ENCODE measurements at regions not wholly inside any gene's neighbourhood (a gene's known extent, or its start where the extent isn't known, plus 50 kb on each side); places are given as distances from the start of the nearest gene placed in this dataset.

- FAIRE-seq = no peak
- no peaks in the 10 kb centered on the region for H3K36me3 ChIP-seq (ENCODE audit: insufficient read depth, low read length)
- no peak overlapping the region for H3K4me2 ChIP-seq (ENCODE audit: low read length)
- peaks cover 21% of the 10 kb centered on the region for H3K4me1 Mint-ChIP-seq (ENCODE audit: low read depth, unreplicated experiment)
- TF ChIP-seq, protein P1, sequence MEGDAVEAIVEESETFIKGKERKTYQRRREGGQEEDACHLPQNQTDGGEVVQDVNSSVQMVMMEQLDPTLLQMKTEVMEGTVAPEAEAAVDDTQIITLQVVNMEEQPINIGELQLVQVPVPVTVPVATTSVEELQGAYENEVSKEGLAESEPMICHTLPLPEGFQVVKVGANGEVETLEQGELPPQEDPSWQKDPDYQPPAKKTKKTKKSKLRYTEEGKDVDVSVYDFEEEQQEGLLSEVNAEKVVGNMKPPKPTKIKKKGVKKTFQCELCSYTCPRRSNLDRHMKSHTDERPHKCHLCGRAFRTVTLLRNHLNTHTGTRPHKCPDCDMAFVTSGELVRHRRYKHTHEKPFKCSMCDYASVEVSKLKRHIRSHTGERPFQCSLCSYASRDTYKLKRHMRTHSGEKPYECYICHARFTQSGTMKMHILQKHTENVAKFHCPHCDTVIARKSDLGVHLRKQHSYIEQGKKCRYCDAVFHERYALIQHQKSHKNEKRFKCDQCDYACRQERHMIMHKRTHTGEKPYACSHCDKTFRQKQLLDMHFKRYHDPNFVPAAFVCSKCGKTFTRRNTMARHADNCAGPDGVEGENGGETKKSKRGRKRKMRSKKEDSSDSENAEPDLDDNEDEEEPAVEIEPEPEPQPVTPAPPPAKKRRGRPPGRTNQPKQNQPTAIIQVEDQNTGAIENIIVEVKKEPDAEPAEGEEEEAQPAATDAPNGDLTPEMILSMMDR (IDR thresholded peaks at IDR 0.05; ENCODE audit: insufficient read depth, low read depth, low read length) = no peak
- no peak for TF ChIP-seq EZH2 (IDR thresholded peaks at IDR 0.05; ENCODE audit: insufficient read depth, low read length)
- no peaks in the 10 kb centered on the region for H3K9me3 ChIP-seq (ENCODE audit: insufficient read depth, low read depth, low read length)
- no peak for DNase-seq (ENCODE audit: low read depth)
- H3K79me2 ChIP-seq (ENCODE audit: insufficient read depth, low read length) = no peaks in the 10 kb centered on the region
- H3K4me1 ChIP-seq (ENCODE audit: insufficient read depth, low read length) = no peaks in the 10 kb centered on the region
- H3K27me3 Mint-ChIP-seq (ENCODE audit: low read depth, unreplicated experiment) = peaks cover 16% of the 10 kb centered on the region
- peaks cover 3% of the 10 kb centered on the region for H3K9me3 Mint-ChIP-seq (ENCODE audit: unreplicated experiment)
- H3K9ac ChIP-seq (ENCODE audit: low read length) = no peak overlapping the region
- H3K4me3 Mint-ChIP-seq (ENCODE audit: unreplicated experiment) = no peak overlapping the region
- H3K27ac Mint-ChIP-seq (ENCODE audit: unreplicated experiment) = no peak overlapping the region
- H3K36me3 Mint-ChIP-seq (ENCODE audit: low read depth, unreplicated experiment) = no peaks in the 10 kb centered on the region
- no peaks in the 10 kb centered on the region for H4K20me1 ChIP-seq (ENCODE audit: insufficient read depth, low read length)
- H2AFZ ChIP-seq (ENCODE audit: low read depth, low read length) = no peak overlapping the region
- H3K27ac ChIP-seq (ENCODE audit: low read depth, low read length) = no peak overlapping the region
- H3K27me3 ChIP-seq (ENCODE audit: insufficient read depth, low read length) = no peaks in the 10 kb centered on the region
- H3K4me3 ChIP-seq (ENCODE audit: insufficient read depth, low read depth, low read length) = no peak overlapping the region
Observed at GRCh38 chr7:50207251-50207564, 97.3 kb upstream of the IKZF1 start.

DNA sequence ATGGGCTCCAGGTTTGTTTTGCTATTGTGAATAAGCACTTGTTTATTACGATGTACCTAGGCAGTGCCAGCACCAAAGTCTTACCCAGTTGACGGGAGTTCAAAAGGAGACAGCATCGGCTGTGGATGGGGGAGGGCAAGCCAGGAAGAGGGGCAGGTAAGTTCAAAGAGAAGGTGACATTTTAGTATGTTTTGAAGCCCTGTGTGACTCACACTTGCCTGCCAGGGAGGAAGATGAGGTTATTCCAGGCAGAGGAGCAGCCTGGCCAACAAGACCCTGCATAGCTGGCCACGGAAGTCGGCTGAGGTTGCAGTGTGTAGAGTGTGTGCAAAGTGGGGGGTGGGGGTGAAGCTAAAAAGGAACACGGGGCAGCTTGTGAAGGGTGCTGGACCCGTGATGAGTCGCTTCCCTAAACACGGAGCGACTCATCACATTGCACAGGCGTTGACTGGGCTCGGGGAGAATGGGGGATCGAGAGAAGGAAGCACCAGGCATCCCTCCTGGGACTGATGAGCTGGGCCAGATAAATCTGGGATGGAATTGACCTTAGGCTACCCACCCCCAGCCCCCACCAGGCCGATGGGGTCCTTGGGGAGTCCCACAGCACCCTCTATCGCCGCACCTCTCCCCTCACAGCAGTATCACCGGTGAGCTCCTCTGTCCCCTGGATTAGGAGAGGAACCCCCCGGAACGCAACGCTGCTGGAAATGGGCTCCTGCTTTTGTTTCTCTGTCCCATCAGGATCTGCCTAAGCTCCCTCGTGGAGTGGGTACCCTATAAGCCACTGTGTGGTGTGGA is 97.9 kb upstream of the IKZF1 start:
- Histone ChIP-seq H3K4me3 (ENCODE audit: insufficient read depth, low read depth, low read length) (no peak overlapping the region), H3K27ac (ENCODE audit: low read depth, low read length) (no peak overlapping the region), H3K27me3 (ENCODE audit: insufficient read depth, low read length) (no peaks in the 10 kb centered on the region), H3K4me2 (ENCODE audit: low read length) (no peak overlapping the region), H3K9me3 (ENCODE audit: insufficient read depth, low read depth, low read length) (no peaks in the 10 kb centered on the region), H3K79me2 (ENCODE audit: insufficient read depth, low read length) (no peaks in the 10 kb centered on the region), H4K20me1 (ENCODE audit: insufficient read depth, low read length) (no peaks in the 10 kb centered on the region), H3K36me3 (ENCODE audit: insufficient read depth, low read length) (no peaks in the 10 kb centered on the region), H3K4me1 (ENCODE audit: insufficient read depth, low read length) (no peaks in the 10 kb centered on the region), H2AFZ (ENCODE audit: low read depth, low read length) (no peak overlapping the region), H3K9ac (ENCODE audit: low read length) (no peak overlapping the region)
- no peak for TF ChIP-seq EZH2 (IDR thresholded peaks at IDR 0.05; ENCODE audit: insufficient read depth, low read length)
- TF ChIP-seq, protein P1 (IDR thresholded peaks at IDR 0.05; ENCODE audit: insufficient read depth, low read depth, low read length) = no peak
- Mint-ChIP-seq H3K9me3 (ENCODE audit: unreplicated experiment) (peaks cover 3% of the 10 kb centered on the region), H3K36me3 (ENCODE audit: low read depth, unreplicated experiment) (no peaks in the 10 kb centered on the region), H3K27me3 (ENCODE audit: low read depth, unreplicated experiment) (peaks cover 15% of the 10 kb centered on the region), H3K4me3 (ENCODE audit: unreplicated experiment) (peak overlapping the region; percentile 37), H3K4me1 (ENCODE audit: low read depth, unreplicated experiment) (peaks cover 26% of the 10 kb centered on the region), H3K27ac (ENCODE audit: unreplicated experiment) (no peak overlapping the region)
- no peak for DNase-seq (ENCODE audit: low read depth)
- no peak for FAIRE-seq

- no peak overlapping the region for H3K27ac ChIP-seq (ENCODE audit: low read depth, low read length)
- H3K79me2 ChIP-seq (ENCODE audit: insufficient read depth, low read length) = no peaks in the 10 kb centered on the region
- H3K4me3 Mint-ChIP-seq (ENCODE audit: unreplicated experiment) = no peak overlapping the region
- H3K36me3 Mint-ChIP-seq (ENCODE audit: low read depth, unreplicated experiment) = no peaks in the 10 kb centered on the region
- H3K27me3 ChIP-seq (ENCODE audit: insufficient read depth, low read length) = no peaks in the 10 kb centered on the region
- no peaks in the 10 kb centered on the region for H3K4me1 ChIP-seq (ENCODE audit: insufficient read depth, low read length)
- no peak for TF ChIP-seq EZH2 (IDR thresholded peaks at IDR 0.05; ENCODE audit: insufficient read depth, low read length)
- TF ChIP-seq, protein P1 (IDR thresholded peaks at IDR 0.05; ENCODE audit: insufficient read depth, low read depth, low read length) = no peak
- H3K4me1 Mint-ChIP-seq (ENCODE audit: low read depth, unreplicated experiment) = peaks cover 27% of the 10 kb centered on the region
- FAIRE-seq = no peak
- H2AFZ ChIP-seq (ENCODE audit: low read depth, low read length) = no peak overlapping the region
- H3K4me3 ChIP-seq (ENCODE audit: insufficient read depth, low read depth, low read length) = no peak overlapping the region
- no peak overlapping the region for H3K4me2 ChIP-seq (ENCODE audit: low read length)
- H3K27me3 Mint-ChIP-seq (ENCODE audit: low read depth, unreplicated experiment) = peaks cover 2% of the 10 kb centered on the region
- H3K9ac ChIP-seq (ENCODE audit: low read length) = no peak overlapping the region
- H3K9me3 ChIP-seq (ENCODE audit: insufficient read depth, low read depth, low read length) = no peaks in the 10 kb centered on the region
- no peaks in the 10 kb centered on the region for H3K9me3 Mint-ChIP-seq (ENCODE audit: unreplicated experiment)
- H3K27ac Mint-ChIP-seq (ENCODE audit: unreplicated experiment) = no peak overlapping the region
- no peaks in the 10 kb centered on the region for H4K20me1 ChIP-seq (ENCODE audit: insufficient read depth, low read length)
- no peak for DNase-seq (ENCODE audit: low read depth)
- H3K36me3 ChIP-seq (ENCODE audit: insufficient read depth, low read length) = no peaks in the 10 kb centered on the region
Observed at GRCh38 chr7:50205011-50205410, 99.5 kb upstream of the IKZF1 start.

Measured in astrocyte (in vitro differentiated cells and primary cell).